Prostate gland (tissue), 2 donors: ENCODE measurements at regions not wholly inside any gene's neighbourhood (a gene's known extent, or its start where the extent isn't known, plus 50 kb on each side); places are given as distances from the start of the nearest gene placed in this dataset.

Experiments used
- DNase-seq: peaks from one replicate; pipeline ENCODE4 v3.0.0-alpha.2; 2019; ENCODE audit warnings: low spot score
- H3K27ac ChIP-seq, 2 donors: fragments of 200-600 bp; sonication (generic); 2 replicates each; pipeline ENCODE4 v1.5.1; 2017 to 2019
- H3K27me3 ChIP-seq: fragments of 200-600 bp; sonication (generic); replicated peaks from 2 replicates; pipeline ENCODE4 v1.5.1; 2019; ENCODE audit not compliant: insufficient read depth
- H3K36me3 ChIP-seq, 2 donors: fragments of 200-600 bp; sonication (generic); 1 replicate in 1 of 2; 2 replicates in 1 of 2; pipeline versions ENCODE4 v1.5.1 to v1.8.1; 2017 to 2019
- H3K4me1 ChIP-seq: fragments of 200-600 bp; sonication (generic); replicated peaks from 2 replicates; pipeline ENCODE4 v1.5.1; 2019
- H3K4me3 ChIP-seq, 2 donors: fragments of 200-600 bp; sonication (generic); 2 replicates each; pipeline ENCODE4 v1.5.1; 2017 to 2019
- H3K9me3 ChIP-seq: fragments of 200-600 bp; sonication (generic); 2 replicates; pipeline ENCODE4 v1.5.1; 2017
- POLR2A ChIP-seq: fragments of 450-650 bp; IDR thresholded peaks from one replicate; pipeline ENCODE4 v1.6.1; 2016; ENCODE audit warnings: antibody characterized with exemption, mild to moderate bottlenecking
- POLR2AphosphoS5 ChIP-seq: sonication (generic); formaldehyde crosslinking; IDR thresholded peaks from one replicate; pipeline ENCODE4 v1.6.1; 2017; ENCODE audit warnings: antibody characterized with exemption
- WGBS: methylation state at CpG from one replicate; pipeline ENCODE4 v1.1.5; 2018; 5-methylcytosine and 5-hydroxymethylcytosine counted together
- intact Hi-C: fragments of 100-400 bp; cut with DNase I; formaldehyde crosslinking; loops from one replicate; pipeline ENCODE4 v1.14.2; 2022
- TF ChIP-seq, protein P1 (sequence below), 4 experiments: fragments of 200-600 bp in 2 of 4; fragments of 450-650 bp in 2 of 4; sonication (generic) in 2 of 4; IDR thresholded peaks; 1 replicate in 3 of 4; 2 replicates in 1 of 4; pipeline ENCODE4 v1.5.1; 2016 to 2019; ENCODE audit warnings: antibody characterized with exemption in 4 of 4, mild to moderate bottlenecking in 2 of 4, moderate library complexity in 2 of 4

DNA sequence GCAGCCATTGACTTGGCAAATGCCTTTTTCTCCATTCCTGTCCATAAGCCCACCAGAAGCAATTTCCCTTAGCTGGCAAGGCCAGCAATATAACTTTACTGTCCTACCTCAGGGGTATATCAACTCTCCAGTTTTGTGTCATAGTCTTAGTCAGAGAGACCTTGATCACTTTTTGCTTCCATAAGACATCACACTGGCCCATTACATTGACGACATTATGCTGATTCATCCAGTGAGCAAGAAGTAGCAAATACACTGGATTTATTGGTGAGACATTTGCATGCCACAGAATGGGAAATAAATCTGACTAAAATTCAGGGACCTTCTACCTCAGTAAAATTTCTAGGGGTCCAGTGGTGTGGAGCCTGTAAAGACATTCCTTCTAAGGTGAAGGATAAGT, 649.7 kb upstream of the ANKRD30A start:
- H3K36me3 ChIP-seq = no peaks in the 10 kb centered on the region
- no peaks in the 10 kb centered on the region for H3K27me3 ChIP-seq
- no peak for DNase-seq
- H3K4me3 ChIP-seq = no peak overlapping the region
- TF ChIP-seq POLR2A (no peak), POLR2AphosphoS5 (no peak)
- TF ChIP-seq, protein P1, sequence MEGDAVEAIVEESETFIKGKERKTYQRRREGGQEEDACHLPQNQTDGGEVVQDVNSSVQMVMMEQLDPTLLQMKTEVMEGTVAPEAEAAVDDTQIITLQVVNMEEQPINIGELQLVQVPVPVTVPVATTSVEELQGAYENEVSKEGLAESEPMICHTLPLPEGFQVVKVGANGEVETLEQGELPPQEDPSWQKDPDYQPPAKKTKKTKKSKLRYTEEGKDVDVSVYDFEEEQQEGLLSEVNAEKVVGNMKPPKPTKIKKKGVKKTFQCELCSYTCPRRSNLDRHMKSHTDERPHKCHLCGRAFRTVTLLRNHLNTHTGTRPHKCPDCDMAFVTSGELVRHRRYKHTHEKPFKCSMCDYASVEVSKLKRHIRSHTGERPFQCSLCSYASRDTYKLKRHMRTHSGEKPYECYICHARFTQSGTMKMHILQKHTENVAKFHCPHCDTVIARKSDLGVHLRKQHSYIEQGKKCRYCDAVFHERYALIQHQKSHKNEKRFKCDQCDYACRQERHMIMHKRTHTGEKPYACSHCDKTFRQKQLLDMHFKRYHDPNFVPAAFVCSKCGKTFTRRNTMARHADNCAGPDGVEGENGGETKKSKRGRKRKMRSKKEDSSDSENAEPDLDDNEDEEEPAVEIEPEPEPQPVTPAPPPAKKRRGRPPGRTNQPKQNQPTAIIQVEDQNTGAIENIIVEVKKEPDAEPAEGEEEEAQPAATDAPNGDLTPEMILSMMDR (IDR thresholded peaks at IDR 0.05) = no peak
- H3K27ac ChIP-seq = no peak overlapping the region
- intact Hi-C loops = no loop called here
- H3K4me1 ChIP-seq = no peaks in the 10 kb centered on the region
- no peaks in the 10 kb centered on the region for H3K9me3 ChIP-seq
- whole genome bisulfite sequencing = 95% methylated on average over 1 of the region's 1 CpG

GRCh38 chr10:36474456-36474855, 650.9 kb upstream of the ANKRD30A start:
- no peak overlapping the region for H3K27ac ChIP-seq
- TF ChIP-seq, protein P1 (IDR thresholded peaks at IDR 0.05) = no peak
- TF ChIP-seq POLR2A = no peak
- H3K36me3 ChIP-seq = no peaks in the 10 kb centered on the region
- intact Hi-C loops = no loop called here
- H3K4me1 ChIP-seq = no peaks in the 10 kb centered on the region
- no peak overlapping the region for H3K4me3 ChIP-seq
- no peaks in the 10 kb centered on the region for H3K27me3 ChIP-seq
- no peak for DNase-seq
- H3K9me3 ChIP-seq = no peaks in the 10 kb centered on the region
- WGBS = 65% methylated on average over 2 of the region's 2 CpGs

GRCh38 chr10:36473122-36473521, 652.3 kb upstream of the ANKRD30A start:
- DNase-seq = no peak
- no peaks in the 10 kb centered on the region for H3K27me3 ChIP-seq
- 93% methylated on average over 4 of the region's 4 CpGs for WGBS
- no peaks in the 10 kb centered on the region for H3K36me3 ChIP-seq
- H3K9me3 ChIP-seq = no peaks in the 10 kb centered on the region
- no peak overlapping the region for H3K4me3 ChIP-seq
- TF ChIP-seq, protein P1 (IDR thresholded peaks at IDR 0.05) = no peak
- no peak for TF ChIP-seq POLR2AphosphoS5
- no peak for TF ChIP-seq POLR2A
- no peak overlapping the region for H3K27ac ChIP-seq
- no peaks in the 10 kb centered on the region for H3K4me1 ChIP-seq
- intact Hi-C loops = no loop called here

DNA sequence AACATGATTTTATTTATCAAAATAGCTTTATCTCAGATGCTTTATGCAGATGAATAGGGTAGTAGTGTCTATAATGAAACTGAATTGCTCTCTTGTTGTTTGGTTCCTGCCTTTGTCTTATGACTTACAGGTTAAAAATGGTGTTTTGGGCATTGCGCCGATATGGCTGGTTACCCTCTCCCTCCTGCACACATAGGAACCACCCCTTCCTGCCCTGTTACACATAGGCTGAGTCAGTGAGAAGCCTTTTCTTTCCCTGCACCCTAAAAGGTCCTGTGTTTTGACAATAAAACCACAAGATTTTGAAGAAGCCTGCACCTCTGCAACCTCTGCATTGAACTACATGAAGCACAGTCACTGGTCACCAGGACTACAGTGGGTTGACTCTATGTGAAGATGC, 655.8 kb upstream of the ANKRD30A start:
- DNase-seq = no peak
- no peak overlapping the region for H3K4me3 ChIP-seq
- 94% methylated on average over 2 of the region's 2 CpGs for WGBS
- no peaks in the 10 kb centered on the region for H3K36me3 ChIP-seq
- H3K27me3 ChIP-seq = no peaks in the 10 kb centered on the region
- TF ChIP-seq POLR2A (no peak), POLR2AphosphoS5 (no peak)
- H3K27ac ChIP-seq = no peak overlapping the region
- H3K4me1 ChIP-seq = no peaks in the 10 kb centered on the region
- intact Hi-C loops = no loop called here
- no peaks in the 10 kb centered on the region for H3K9me3 ChIP-seq

DNA sequence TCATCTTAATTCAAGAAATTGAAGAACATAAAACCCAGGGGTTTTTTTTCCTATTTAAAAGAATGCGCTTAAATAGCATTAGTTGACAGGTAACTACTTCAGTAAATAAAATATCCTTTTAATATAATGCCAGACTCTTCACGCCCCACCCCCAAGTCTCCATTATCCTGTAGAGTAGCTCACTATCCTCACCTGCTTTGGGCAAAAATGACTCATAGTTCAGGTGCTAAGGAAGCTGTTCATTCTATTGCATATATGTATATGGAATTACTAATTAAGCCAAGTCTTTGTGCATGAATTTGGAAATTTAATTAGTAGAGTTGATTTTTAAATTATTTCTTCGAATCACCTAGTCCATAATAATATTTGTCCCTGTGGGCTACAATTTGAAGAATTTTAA, 656.8 kb upstream of the ANKRD30A start:
- Histone ChIP-seq H3K36me3 (no peaks in the 10 kb centered on the region), H3K27me3 (no peaks in the 10 kb centered on the region), H3K4me3 (no peak overlapping the region), H3K9me3 (no peaks in the 10 kb centered on the region), H3K4me1 (no peaks in the 10 kb centered on the region), H3K27ac (no peak overlapping the region)
- DNase-seq = no peak
- intact Hi-C loops = no loop called here
- 86% methylated on average over 3 of the region's 3 CpGs for WGBS
- TF ChIP-seq, protein P1 (IDR thresholded peaks at IDR 0.05) = no peak
- TF ChIP-seq POLR2A (no peak), POLR2AphosphoS5 (no peak)
